LNCaP clone FGC (cell line): ENCODE measurements at regions not wholly inside any gene's neighbourhood (a gene's known extent, or its start where the extent isn't known, plus 50 kb on each side); places are given as distances from the start of the nearest gene placed in this dataset.
"Not testable (repeated sequence)": the region's sequence is repeated elsewhere in the genome, so short reads cannot be mapped to it uniquely, and the experiment has no call there.

Experiments
- DNase-seq: peaks from one replicate; pipeline ENCODE4 v3.0.0-alpha.2; 2011; ENCODE audit warnings: low read depth
- H3K4me3 ChIP-seq: 2 replicates; pipeline ENCODE4 v1.5.1; 2011; ENCODE audit warnings: mild to moderate bottlenecking, low read depth, low read length, control low read depth
- CTCF ChIP-seq: IDR thresholded peaks from 2 replicates; pipeline ENCODE4 v1.5.1; 2012; ENCODE audit warnings: mild to moderate bottlenecking; ENCODE audit not compliant: control insufficient read depth, insufficient read depth; ENCODE audit errors: extremely low read depth

GRCh38 chr22:27070594-27070993, 413.2 kb downstream of the MIAT start:
- no peak for DNase-seq
- TF ChIP-seq CTCF = no peak
- no peak overlapping the region for H3K4me3 ChIP-seq

- no peak overlapping the region for H3K4me3 ChIP-seq
- no peak for DNase-seq
- no peak for TF ChIP-seq CTCF
Observed at GRCh38 chr22:27073601-27074425, 416.4 kb downstream of the MIAT start.

GRCh38 chr22:27075028-27075678, 417.8 kb downstream of the MIAT start:
- DNase-seq = no peak
- no peak overlapping the region for H3K4me3 ChIP-seq
- TF ChIP-seq CTCF = no peak

- no peak for DNase-seq
- no peak overlapping the region for H3K4me3 ChIP-seq
- no peak for TF ChIP-seq CTCF
Observed at GRCh38 chr22:27075891-27076290, 418.5 kb downstream of the MIAT start.

GRCh38 chr22:27078064-27078463, 420.7 kb downstream of the MIAT start:
- H3K4me3 ChIP-seq, DNase-seq: not testable (repeated sequence)

GRCh38 chr22:27080036-27080578, 422.7 kb downstream of the MIAT start:
- no peak for DNase-seq
- no peak overlapping the region for H3K4me3 ChIP-seq
- TF ChIP-seq CTCF = no peak

GRCh38 chr22:27080863-27081262, 423.5 kb downstream of the MIAT start:
- no peak for TF ChIP-seq CTCF
- H3K4me3 ChIP-seq = no peak overlapping the region
- no peak for DNase-seq
